BE2C (cell line): ENCODE measurements at regions not wholly inside any gene's neighbourhood (a gene's known extent, or its start where the extent isn't known, plus 50 kb on each side); places are given as distances from the start of the nearest gene placed in this dataset.

ENCODE experiments used
- DNase-seq: peaks from one replicate; pipeline ENCODE4 v3.0.0-alpha.2; 2020
- H3K27me3 ChIP-seq: fragments of 250-450 bp; sonication (Bioruptor Pico); 2 replicates; pipeline ENCODE4 v1.5.1; 2020; ENCODE audit warnings: mild to moderate bottlenecking
- H3K36me3 ChIP-seq: fragments of 250-450 bp; sonication (Bioruptor Pico); 2 replicates; pipeline ENCODE4 v1.5.1; 2020; ENCODE audit warnings: mild to moderate bottlenecking
- H3K4me1 ChIP-seq: fragments of 250-450 bp; sonication (Bioruptor Pico); 2 replicates; pipeline ENCODE4 v1.5.1; 2020
- H3K4me3 ChIP-seq: 2 replicates; pipeline ENCODE4 v1.5.1; 2011; ENCODE audit warnings: low read depth, low read length
- H3K9me3 ChIP-seq: fragments of 250-450 bp; sonication (Bioruptor Pico); 2 replicates; pipeline ENCODE4 v1.5.1; 2020
- CTCF ChIP-seq: IDR thresholded peaks from 2 replicates; pipeline ENCODE4 v1.5.1; 2012; ENCODE audit warnings: mild to moderate bottlenecking, low read depth, low read length

- H3K36me3 ChIP-seq: no peaks in the 10 kb centered on the region
- no peaks in the 10 kb centered on the region for H3K4me1 ChIP-seq
- H3K9me3 ChIP-seq: no peaks in the 10 kb centered on the region
- no peaks in the 10 kb centered on the region for H3K27me3 ChIP-seq
- H3K4me3 ChIP-seq: no peak overlapping the region
- no peak for DNase-seq
- no peak for TF ChIP-seq CTCF
Observed at GRCh38 chr7:38002689-38003088, 82.2 kb downstream of the EPDR1 start.

GRCh38 chr7:38006559-38006958, 86.1 kb downstream of the EPDR1 start:
- Histone ChIP-seq H3K9me3 (no peaks in the 10 kb centered on the region), H3K36me3 (no peaks in the 10 kb centered on the region), H3K27me3 (no peaks in the 10 kb centered on the region), H3K4me3 (no peak overlapping the region), H3K4me1 (no peaks in the 10 kb centered on the region)
- DNase-seq: no peak
- TF ChIP-seq CTCF: no peak

GRCh38 chr7:38007096-38007495, 86.7 kb downstream of the EPDR1 start:
- H3K36me3 ChIP-seq: no peaks in the 10 kb centered on the region
- TF ChIP-seq CTCF: no peak
- H3K9me3 ChIP-seq: no peaks in the 10 kb centered on the region
- H3K4me1 ChIP-seq: no peaks in the 10 kb centered on the region
- no peaks in the 10 kb centered on the region for H3K27me3 ChIP-seq
- no peak for DNase-seq
- no peak overlapping the region for H3K4me3 ChIP-seq

GRCh38 chr7:38013246-38013645, 92.8 kb downstream of the EPDR1 start:
- Histone ChIP-seq H3K9me3 (no peaks in the 10 kb centered on the region), H3K27me3 (no peaks in the 10 kb centered on the region), H3K4me3 (no peak overlapping the region), H3K36me3 (no peaks in the 10 kb centered on the region), H3K4me1 (no peaks in the 10 kb centered on the region)
- TF ChIP-seq CTCF: no peak
- no peak for DNase-seq

GRCh38 chr7:38016567-38016966, 96.1 kb downstream of the EPDR1 start:
- no peaks in the 10 kb centered on the region for H3K27me3 ChIP-seq
- no peak overlapping the region for H3K4me3 ChIP-seq
- TF ChIP-seq CTCF: no peak

GRCh38 chr7:38017320-38017719, 96.9 kb downstream of the EPDR1 start:
- Histone ChIP-seq H3K4me3 (no peak overlapping the region), H3K4me1 (no peaks in the 10 kb centered on the region), H3K9me3 (no peaks in the 10 kb centered on the region), H3K27me3 (no peaks in the 10 kb centered on the region), H3K36me3 (no peaks in the 10 kb centered on the region)
- TF ChIP-seq CTCF: no peak
- no peak for DNase-seq

More at GRCh38 chr7:38016567-38016966, 96.1 kb downstream of the EPDR1 start:
- Histone ChIP-seq H3K4me1 (no peaks in the 10 kb centered on the region), H3K9me3 (no peaks in the 10 kb centered on the region), H3K36me3 (no peaks in the 10 kb centered on the region)
- DNase-seq: no peak
